NB4 (cell line): ENCODE measurements at regions not wholly inside any gene's neighbourhood (a gene's known extent, or its start where the extent isn't known, plus 50 kb on each side); places are given as distances from the start of the nearest gene placed in this dataset.
"Not testable (repeated sequence)": the region's sequence is repeated elsewhere in the genome, so short reads cannot be mapped to it uniquely, and the experiment has no call there.

Source experiments
- MYC ChIP-seq: IDR thresholded peaks from 2 replicates; pipeline ENCODE4 v1.6.1; 2011; ENCODE audit warnings: low read depth, low read length
- TF ChIP-seq, protein P1 (sequence below): IDR thresholded peaks from one replicate; pipeline ENCODE4 v1.5.1; 2012; ENCODE audit warnings: low read depth, low read length

DNA sequence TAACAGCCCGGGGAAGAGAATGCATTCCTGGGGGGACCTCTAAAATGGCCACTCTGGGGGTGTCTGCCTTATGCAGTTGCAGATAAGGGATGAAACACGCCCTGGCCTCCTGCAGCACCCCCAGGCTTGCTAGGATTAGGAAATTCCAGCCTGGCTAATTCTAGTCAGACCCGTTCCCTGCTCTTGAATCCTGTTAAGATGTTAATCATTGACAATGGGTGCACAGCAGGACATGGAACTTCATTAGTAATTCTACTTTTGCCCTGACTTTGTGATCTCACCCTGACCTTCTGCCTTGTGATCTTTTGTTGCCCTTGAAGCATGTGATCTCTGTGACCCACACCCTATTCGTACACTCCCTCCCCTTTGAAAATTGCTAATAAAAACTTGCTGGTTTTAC is 131.7 kb upstream of the ADGRL4 start:
- TF ChIP-seq, protein P1, sequence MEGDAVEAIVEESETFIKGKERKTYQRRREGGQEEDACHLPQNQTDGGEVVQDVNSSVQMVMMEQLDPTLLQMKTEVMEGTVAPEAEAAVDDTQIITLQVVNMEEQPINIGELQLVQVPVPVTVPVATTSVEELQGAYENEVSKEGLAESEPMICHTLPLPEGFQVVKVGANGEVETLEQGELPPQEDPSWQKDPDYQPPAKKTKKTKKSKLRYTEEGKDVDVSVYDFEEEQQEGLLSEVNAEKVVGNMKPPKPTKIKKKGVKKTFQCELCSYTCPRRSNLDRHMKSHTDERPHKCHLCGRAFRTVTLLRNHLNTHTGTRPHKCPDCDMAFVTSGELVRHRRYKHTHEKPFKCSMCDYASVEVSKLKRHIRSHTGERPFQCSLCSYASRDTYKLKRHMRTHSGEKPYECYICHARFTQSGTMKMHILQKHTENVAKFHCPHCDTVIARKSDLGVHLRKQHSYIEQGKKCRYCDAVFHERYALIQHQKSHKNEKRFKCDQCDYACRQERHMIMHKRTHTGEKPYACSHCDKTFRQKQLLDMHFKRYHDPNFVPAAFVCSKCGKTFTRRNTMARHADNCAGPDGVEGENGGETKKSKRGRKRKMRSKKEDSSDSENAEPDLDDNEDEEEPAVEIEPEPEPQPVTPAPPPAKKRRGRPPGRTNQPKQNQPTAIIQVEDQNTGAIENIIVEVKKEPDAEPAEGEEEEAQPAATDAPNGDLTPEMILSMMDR = not testable (repeated sequence)
- not testable (repeated sequence) for TF ChIP-seq MYC
